Vagina (tissue), 2 donors: ENCODE measurements at regions not wholly inside any gene's neighbourhood (a gene's known extent, or its start where the extent isn't known, plus 50 kb on each side); places are given as distances from the start of the nearest gene placed in this dataset.

ENCODE experiments used
- CTCF ChIP-seq, 3 experiments: fragments of 450-650 bp in 2 of 3; fragments of 200-600 bp in 1 of 3; sonication (generic) in 1 of 3; IDR thresholded peaks; one replicate each; pipeline ENCODE4 v1.5.1; 2017 to 2019; ENCODE audit warnings: antibody characterized with exemption in 3 of 3, mild to moderate bottlenecking in 2 of 3, moderate library complexity in 2 of 3
- POLR2A ChIP-seq, 2 donors: fragments of 450-650 bp; IDR thresholded peaks; one replicate each; pipeline ENCODE4 v1.6.1; 2017; ENCODE audit warnings: antibody characterized with exemption in 2 of 2, mild to moderate bottlenecking in 2 of 2, moderate library complexity in 2 of 2
- POLR2AphosphoS5 ChIP-seq, 2 donors: sonication (generic); formaldehyde crosslinking; IDR thresholded peaks; one replicate each; pipeline ENCODE4 v1.9.0; 2017; ENCODE audit warnings: antibody characterized with exemption in 2 of 2, mild to moderate bottlenecking in 2 of 2, low read depth in 1 of 2; ENCODE audit not compliant: insufficient read depth in 1 of 2

GRCh38 chr2:6676241-6676640, 189.5 kb downstream of the CMPK2 start:
- TF ChIP-seq CTCF (IDR thresholded peaks at IDR 0.05) (no peak), POLR2AphosphoS5 (IDR thresholded peaks at IDR 0.05; ENCODE audit: insufficient read depth in 1 of 2, low read depth in 1 of 2) (no peak), POLR2A (IDR thresholded peaks at IDR 0.05) (no peak)
